ENCODE measurements at regions not wholly inside any gene's neighbourhood (a gene's known extent, or its start where the extent isn't known, plus 50 kb on each side); places are given as distances from the start of the nearest gene placed in this dataset.

GRCh38 chr1:88188038-88188437 lies 496.0 kb upstream of the PKN2 start:
- DNase-seq = no peak

GRCh38 chr1:88189525-88189924 lies 494.5 kb upstream of the PKN2 start:
- DNase-seq = no peak

- no peak for DNase-seq
These were observed 492.2 kb upstream of the PKN2 start for GRCh38 chr1:88191917-88192316.

GRCh38 chr1:88194542-88194941 lies 489.5 kb upstream of the PKN2 start:
- DNase-seq = no peak

- no peak for DNase-seq
These were observed 483.5 kb upstream of the PKN2 start for GRCh38 chr1:88200545-88200944.

- no peak for DNase-seq
These were observed 480.0 kb upstream of the PKN2 start for GRCh38 chr1:88204111-88204510.

GRCh38 chr1:88204612-88205167 lies 479.4 kb upstream of the PKN2 start:
- no peak for DNase-seq

- DNase-seq = no peak
These were observed 475.7 kb upstream of the PKN2 start for GRCh38 chr1:88208389-88208788.

GRCh38 chr1:88210103-88210787 lies 473.8 kb upstream of the PKN2 start:
- no peak for DNase-seq

GRCh38 chr1:88216441-88216840 lies 467.6 kb upstream of the PKN2 start:
- peak; percentile 60 for DNase-seq

GRCh38 chr1:88217386-88217785 lies 466.7 kb upstream of the PKN2 start:
- no peak for DNase-seq

GRCh38 chr1:88219521-88219920 lies 464.6 kb upstream of the PKN2 start:
- DNase-seq = no peak

GRCh38 chr1:88221411-88221810 lies 462.7 kb upstream of the PKN2 start:
- DNase-seq = no peak

- DNase-seq = no peak
These were observed 459.2 kb upstream of the PKN2 start for GRCh38 chr1:88224906-88225305.

- peak; percentile 1 for DNase-seq
These were observed 456.0 kb upstream of the PKN2 start for GRCh38 chr1:88228114-88228513.

GRCh38 chr1:88230126-88230525 lies 453.9 kb upstream of the PKN2 start:
- DNase-seq = no peak

- no peak for DNase-seq
These were observed 447.0 kb upstream of the PKN2 start for GRCh38 chr1:88237058-88237457.

- no peak for DNase-seq
These were observed 444.9 kb upstream of the PKN2 start for GRCh38 chr1:88239205-88239604.

- DNase-seq = no peak
These were observed 436.4 kb upstream of the PKN2 start for GRCh38 chr1:88247666-88248065.

GRCh38 chr1:88250915-88251314 lies 433.2 kb upstream of the PKN2 start:
- no peak for DNase-seq

- no peak for DNase-seq
These were observed 431.3 kb upstream of the PKN2 start for GRCh38 chr1:88252745-88253144.

- no peak for DNase-seq
These were observed 418.5 kb upstream of the PKN2 start for GRCh38 chr1:88265606-88266005.

- DNase-seq = no peak
These were observed 418.0 kb upstream of the PKN2 start for GRCh38 chr1:88266051-88266450.

GRCh38 chr1:88272216-88272615 lies 411.9 kb upstream of the PKN2 start:
- DNase-seq = no peak

GRCh38 chr1:88274431-88274830 lies 409.6 kb upstream of the PKN2 start:
- no peak for DNase-seq

Measured in DMS153 (cell line).